ENCODE measurements at regions not wholly inside any gene's neighbourhood (a gene's known extent, or its start where the extent isn't known, plus 50 kb on each side); places are given as distances from the start of the nearest gene placed in this dataset.

GRCh38 chr11:115030166-115030565 lies 351.8 kb downstream of the NXPE2 start:
- H3K4me3 Mint-ChIP-seq: no peak overlapping the region
- CTCF ChIA-PET: no interaction called here
- H3K36me3 Mint-ChIP-seq: no peaks in the 10 kb centered on the region

GRCh38 chr11:115036406-115037180 lies 358.3 kb downstream of the NXPE2 start:
- 62% methylated on average over 1 of the region's 7 CpGs for WGBS (ENCODE audit: insufficient coverage)
- Mint-ChIP-seq H3K27me3 (peaks cover 2 to 4% of the 10 kb centered on the region in 2 donors), H3K4me3 (no peak overlapping the region), H3K4me1 (no peaks in the 10 kb centered on the region), H3K9me3 (peaks cover 0 to 5% (median 0%) of the 10 kb centered on the region in 3 donors), H3K36me3 (no peaks in the 10 kb centered on the region), H3K27ac (no peak overlapping the region)
- Histone ChIP-seq H3K36me3 (ENCODE audit: control insufficient read depth in 2 of 2, extremely low read depth in 1 of 2, insufficient read depth in 1 of 2, low read length in 1 of 2) (no peaks in the 10 kb centered on the region), H3K27ac (ENCODE audit: low read length) (no peak overlapping the region), H3K27me3 (replicated peaks in 1 of 2; ENCODE audit: control insufficient read depth in 2 of 2, extremely low read depth in 1 of 2, insufficient read depth in 2 of 2, low read length in 1 of 2) (no peaks in the 10 kb centered on the region), H3K4me1 (ENCODE audit: control insufficient read depth in 1 of 2, extremely low read depth in 1 of 2, insufficient read depth in 2 of 2, low read length in 2 of 2) (no peaks in the 10 kb centered on the region), H3K4me3 (ENCODE audit: control insufficient read depth in 1 of 2, extremely low read depth in 1 of 2, low read length in 1 of 2) (no peak overlapping the region), H3K9me3 (no peaks in the 10 kb centered on the region)
- no peak for ATAC-seq (replicated peaks in 1 of 4)
- ChIA-PET CTCF (no interaction called here), POLR2A (no interaction called here)
- no peak for DNase-seq

More at GRCh38 chr11:115030166-115030565, 351.8 kb downstream of the NXPE2 start:
- Mint-ChIP-seq H3K27ac (no peak overlapping the region), H3K27me3 (peaks cover 2 to 4% of the 10 kb centered on the region in 2 donors), H3K9me3 (peaks cover 0 to 7% (median 0%) of the 10 kb centered on the region in 3 donors), H3K4me1 (no peaks in the 10 kb centered on the region)
- no peak overlapping the region for H3K27ac ChIP-seq (ENCODE audit: low read length)
- no peaks in the 10 kb centered on the region for H3K36me3 ChIP-seq (ENCODE audit: control insufficient read depth in 2 of 2, extremely low read depth in 1 of 2, insufficient read depth in 1 of 2, low read length in 1 of 2)
- POLR2A ChIA-PET: interaction anchor here in 1 of 2 donors (0.6 kb wide), 1 partner anchor 23 kb away, joined by 3 read pairs; no protein-coding TSS in a partner anchor
- H3K4me3 ChIP-seq (ENCODE audit: control insufficient read depth in 1 of 2, extremely low read depth in 1 of 2, low read length in 1 of 2): no peak overlapping the region
- H3K9me3 ChIP-seq: no peaks in the 10 kb centered on the region
- DNase-seq (no peak), ATAC-seq (replicated peaks in 1 of 4) (no peak)
- H3K4me1 ChIP-seq (ENCODE audit: control insufficient read depth in 1 of 2, extremely low read depth in 1 of 2, insufficient read depth in 2 of 2, low read length in 2 of 2): no peaks in the 10 kb centered on the region
- H3K27me3 ChIP-seq (replicated peaks in 1 of 2; ENCODE audit: control insufficient read depth in 2 of 2, extremely low read depth in 1 of 2, insufficient read depth in 2 of 2, low read length in 1 of 2): no peaks in the 10 kb centered on the region

- ChIA-PET CTCF (no interaction called here), POLR2A (no interaction called here)
- Mint-ChIP-seq H3K36me3 (no peaks in the 10 kb centered on the region), H3K27ac (no peak overlapping the region), H3K27me3 (no peaks in the 10 kb centered on the region), H3K4me3 (no peak overlapping the region), H3K9me3 (no peaks in the 10 kb centered on the region), H3K4me1 (no peaks in the 10 kb centered on the region)
- Histone ChIP-seq H3K9me3 (no peaks in the 10 kb centered on the region), H3K27me3 (replicated peaks in 1 of 2; ENCODE audit: control insufficient read depth in 2 of 2, extremely low read depth in 1 of 2, insufficient read depth in 2 of 2, low read length in 1 of 2) (peaks cover 0 to 4% of the 10 kb centered on the region in 2 experiments), H3K4me3 (ENCODE audit: control insufficient read depth in 1 of 2, extremely low read depth in 1 of 2, low read length in 1 of 2) (no peak overlapping the region), H3K4me1 (ENCODE audit: control insufficient read depth in 1 of 2, extremely low read depth in 1 of 2, insufficient read depth in 2 of 2, low read length in 2 of 2) (no peaks in the 10 kb centered on the region), H3K36me3 (ENCODE audit: control insufficient read depth in 2 of 2, extremely low read depth in 1 of 2, insufficient read depth in 1 of 2, low read length in 1 of 2) (no peaks in the 10 kb centered on the region), H3K27ac (ENCODE audit: low read length) (no peak overlapping the region)
- 43% methylated on average over 1 of the region's 3 CpGs for WGBS (ENCODE audit: insufficient coverage)
- ATAC-seq (replicated peaks in 1 of 4): no peak
- no peak for DNase-seq
These were observed 363.7 kb downstream of the NXPE2 start for GRCh38 chr11:115042002-115042401.

GRCh38 chr11:115047631-115048030 lies 369.3 kb downstream of the NXPE2 start:
- H3K9me3 ChIP-seq: no peaks in the 10 kb centered on the region
- ATAC-seq (replicated peaks in 1 of 4): no peak
- H3K4me3 ChIP-seq (ENCODE audit: control insufficient read depth in 1 of 2, extremely low read depth in 1 of 2, low read length in 1 of 2): no peak overlapping the region
- Mint-ChIP-seq H3K27me3 (peaks cover 2 to 11% of the 10 kb centered on the region in 2 donors), H3K9me3 (peaks cover 0 to 4% (median 0%) of the 10 kb centered on the region in 3 donors), H3K4me1 (no peaks in the 10 kb centered on the region), H3K27ac (no peak overlapping the region), H3K36me3 (no peaks in the 10 kb centered on the region), H3K4me3 (no peak overlapping the region)
- ChIA-PET POLR2A (no interaction called here), CTCF (no interaction called here)
- no peaks in the 10 kb centered on the region for H3K4me1 ChIP-seq (ENCODE audit: control insufficient read depth in 1 of 2, extremely low read depth in 1 of 2, insufficient read depth in 2 of 2, low read length in 2 of 2)
- WGBS (ENCODE audit: insufficient coverage): 95% methylated on average over 3 of the region's 3 CpGs
- no peaks in the 10 kb centered on the region for H3K27me3 ChIP-seq (replicated peaks in 1 of 2; ENCODE audit: control insufficient read depth in 2 of 2, extremely low read depth in 1 of 2, insufficient read depth in 2 of 2, low read length in 1 of 2)
- H3K27ac ChIP-seq (ENCODE audit: low read length): no peak overlapping the region
- DNase-seq: no peak
- no peaks in the 10 kb centered on the region for H3K36me3 ChIP-seq (ENCODE audit: control insufficient read depth in 2 of 2, extremely low read depth in 1 of 2, insufficient read depth in 1 of 2, low read length in 1 of 2)

- no peak overlapping the region for H3K4me3 ChIP-seq (ENCODE audit: control insufficient read depth in 1 of 2, extremely low read depth in 1 of 2, low read length in 1 of 2)
- CTCF ChIA-PET: no interaction called here
- no peaks in the 10 kb centered on the region for H3K9me3 ChIP-seq
- Mint-ChIP-seq H3K27ac (no peak overlapping the region), H3K36me3 (no peaks in the 10 kb centered on the region), H3K4me3 (no peak overlapping the region), H3K27me3 (peaks cover 2 to 11% of the 10 kb centered on the region in 2 donors), H3K9me3 (peaks cover 0 to 4% (median 2%) of the 10 kb centered on the region in 3 donors), H3K4me1 (no peaks in the 10 kb centered on the region)
- DNase-seq: no peak
- H3K27me3 ChIP-seq (replicated peaks in 1 of 2; ENCODE audit: control insufficient read depth in 2 of 2, extremely low read depth in 1 of 2, insufficient read depth in 2 of 2, low read length in 1 of 2): no peaks in the 10 kb centered on the region
- 89% methylated on average over 10 of the region's 11 CpGs for WGBS (ENCODE audit: insufficient coverage)
- no peaks in the 10 kb centered on the region for H3K4me1 ChIP-seq (ENCODE audit: control insufficient read depth in 1 of 2, extremely low read depth in 1 of 2, insufficient read depth in 2 of 2, low read length in 2 of 2)
- H3K36me3 ChIP-seq (ENCODE audit: control insufficient read depth in 2 of 2, extremely low read depth in 1 of 2, insufficient read depth in 1 of 2, low read length in 1 of 2): no peaks in the 10 kb centered on the region
- POLR2A ChIA-PET: no interaction called here
- no peak for ATAC-seq (replicated peaks in 1 of 4)
- no peak overlapping the region for H3K27ac ChIP-seq (ENCODE audit: low read length)
These were observed 371.5 kb downstream of the NXPE2 start for GRCh38 chr11:115049796-115050195.

- no peak for ATAC-seq (replicated peaks in 1 of 4)
- H3K36me3 Mint-ChIP-seq: no peaks in the 10 kb centered on the region
- H3K9me3 ChIP-seq: no peaks in the 10 kb centered on the region
- POLR2A ChIA-PET: no interaction called here
- DNase-seq: no peak
- CTCF ChIA-PET: no interaction called here
- no peaks in the 10 kb centered on the region for H3K27me3 ChIP-seq (replicated peaks in 1 of 2; ENCODE audit: control insufficient read depth in 2 of 2, extremely low read depth in 1 of 2, insufficient read depth in 2 of 2, low read length in 1 of 2)
- H3K27me3 Mint-ChIP-seq: peaks cover 2 to 11% of the 10 kb centered on the region in 2 donors
- no peak overlapping the region for H3K27ac ChIP-seq (ENCODE audit: low read length)
- no peaks in the 10 kb centered on the region for H3K4me1 Mint-ChIP-seq
- no peak overlapping the region for H3K4me3 Mint-ChIP-seq
- WGBS (ENCODE audit: insufficient coverage): 41% methylated on average over 6 of the region's 6 CpGs
- peaks cover under 1 to 5% (median 2%) of the 10 kb centered on the region in 3 donors for H3K9me3 Mint-ChIP-seq
- no peaks in the 10 kb centered on the region for H3K36me3 ChIP-seq (ENCODE audit: control insufficient read depth in 2 of 2, extremely low read depth in 1 of 2, insufficient read depth in 1 of 2, low read length in 1 of 2)
- no peak overlapping the region for H3K27ac Mint-ChIP-seq
- no peak overlapping the region for H3K4me3 ChIP-seq (ENCODE audit: control insufficient read depth in 1 of 2, extremely low read depth in 1 of 2, low read length in 1 of 2)
- no peaks in the 10 kb centered on the region for H3K4me1 ChIP-seq (ENCODE audit: control insufficient read depth in 1 of 2, extremely low read depth in 1 of 2, insufficient read depth in 2 of 2, low read length in 2 of 2)
These were observed 372.4 kb downstream of the NXPE2 start for GRCh38 chr11:115050756-115051155.

Measured in T-cell (primary cell).